CD8-positive, alpha-beta memory T cell (primary cell): ENCODE measurements at regions not wholly inside any gene's neighbourhood (a gene's known extent, or its start where the extent isn't known, plus 50 kb on each side); places are given as distances from the start of the nearest gene placed in this dataset.
A peak's percentile ranks its signal among the peaks of the same experiment; 100 is the strongest.

ENCODE experiments used
- CTCF ChIA-PET: fragments of 350-600 bp; sonication (Branson Sonifier 250); formaldehyde crosslinking; loops from one replicate; lab custom pipeline; 2021; ENCODE audit warnings: antibody characterized with exemption; lab: Charles Lee
- POLR2A ChIA-PET: fragments of 350-600 bp; sonication (Branson Sonifier 250); formaldehyde crosslinking; loops from one replicate; lab custom pipeline; 2021; ENCODE audit warnings: antibody characterized with exemption; lab: Charles Lee
- DNase-seq, 5 donors: peaks; one replicate each; pipeline versions ENCODE4 v3.0.0 to v3.0.0-alpha.2; 2020 to 2022; ENCODE audit warnings: mixed read lengths in 1 of 5
- H3K27ac ChIP-seq: one replicate; pipeline ENCODE4 v1.7.0; 2013; ENCODE audit warnings: low read depth, mild to moderate bottlenecking, low read length, moderate library complexity
- H3K27me3 ChIP-seq: 2 replicates; pipeline ENCODE4 v1.7.0; 2013; ENCODE audit warnings: low read length, mild to moderate bottlenecking; ENCODE audit not compliant: insufficient read depth, poor library complexity, severe bottlenecking
- H3K36me3 ChIP-seq: 2 replicates; pipeline ENCODE4 v1.7.0; 2013; ENCODE audit warnings: mild to moderate bottlenecking, low read length, moderate library complexity; ENCODE audit not compliant: insufficient read depth
- H3K4me1 ChIP-seq: 2 replicates; pipeline ENCODE4 v1.7.0; 2013; ENCODE audit warnings: mild to moderate bottlenecking, low read length, moderate library complexity; ENCODE audit not compliant: insufficient read depth
- H3K4me3 ChIP-seq: 2 replicates; pipeline ENCODE4 v1.7.0; 2013; ENCODE audit warnings: mild to moderate bottlenecking, low read length
- H3K9me3 ChIP-seq: 2 replicates; pipeline ENCODE4 v1.7.0; 2013; ENCODE audit warnings: mild to moderate bottlenecking, low read length
- H3K27ac Mint-ChIP-seq, 8 donors: one replicate each; pipeline ENCODE4 v1.8.0; 2020 to 2021; ENCODE audit warnings: mixed read lengths in 8 of 8, mild to moderate bottlenecking in 6 of 8, inconsistent platforms in 3 of 8, moderate library complexity in 3 of 8
- H3K27me3 Mint-ChIP-seq, 2 donors: one replicate each; pipeline ENCODE4 v1.8.0; 2020 to 2021; ENCODE audit warnings: mixed read lengths in 2 of 2, mild to moderate bottlenecking in 1 of 2, moderate library complexity in 1 of 2
- H3K36me3 Mint-ChIP-seq, 3 donors: one replicate each; pipeline ENCODE4 v1.8.0; 2020 to 2021; ENCODE audit warnings: mixed read lengths in 3 of 3, inconsistent platforms in 1 of 3, mild to moderate bottlenecking in 1 of 3
- H3K4me1 Mint-ChIP-seq, 3 donors: one replicate each; pipeline ENCODE4 v1.8.0; 2020 to 2021; ENCODE audit warnings: mixed read lengths in 3 of 3, inconsistent platforms in 1 of 3, mild to moderate bottlenecking in 1 of 3
- H3K4me3 Mint-ChIP-seq, 7 donors: one replicate each; pipeline ENCODE4 v1.8.0; 2020 to 2021; ENCODE audit warnings: mixed read lengths in 7 of 7, mild to moderate bottlenecking in 6 of 7, moderate library complexity in 4 of 7, inconsistent platforms in 2 of 7
- H3K9me3 Mint-ChIP-seq, 5 donors: one replicate each; pipeline ENCODE4 v1.8.0; 2020 to 2022; ENCODE audit warnings: mixed read lengths in 5 of 5, mild to moderate bottlenecking in 3 of 5, moderate library complexity in 2 of 5, inconsistent platforms in 1 of 5

GRCh38 chr21:32886339-32886738 lies 114.8 kb upstream of the PAXBP1 start:
- Mint-ChIP-seq H3K4me1 (peaks cover 15 to 19% (median 19%) of the 10 kb centered on the region in 3 donors), H3K36me3 (peaks cover 0 to 1% (median 0%) of the 10 kb centered on the region in 3 donors), H3K4me3 (peak overlapping the region; percentile 68 to 95 (median 88)), H3K27me3 (peaks cover 0 to 4% of the 10 kb centered on the region in 2 donors), H3K9me3 (no peaks in the 10 kb centered on the region), H3K27ac (peak overlapping the region; percentile 19 to 94 (median 88))
- H3K27me3 ChIP-seq = no peaks in the 10 kb centered on the region
- peak overlapping the region; percentile 62 for H3K4me3 ChIP-seq
- peak overlapping the region; percentile 26 for H3K27ac ChIP-seq
- peaks cover 16% of the 10 kb centered on the region for H3K4me1 ChIP-seq
- H3K9me3 ChIP-seq = no peaks in the 10 kb centered on the region
- ChIA-PET CTCF (interaction anchor here (0.9 to 1.3 kb wide), 5 partner anchors 29 to 310 kb away, joined by 3 to 5 read pairs (median 4); no protein-coding TSS in a partner anchor), POLR2A (interaction anchor here (0.5 kb wide), 1 partner anchor 48 kb away, joined by 4 read pairs; no protein-coding TSS in a partner anchor)
- no peaks in the 10 kb centered on the region for H3K36me3 ChIP-seq
- peak in 4 of 5 donors; percentile 6 to 60 (median 17) for DNase-seq

GRCh38 chr21:32887026-32887425 lies 115.5 kb upstream of the PAXBP1 start:
- Histone ChIP-seq H3K4me3 (peak overlapping the region; percentile 62), H3K4me1 (peaks cover 16% of the 10 kb centered on the region), H3K9me3 (no peaks in the 10 kb centered on the region), H3K27me3 (no peaks in the 10 kb centered on the region), H3K27ac (no peak overlapping the region), H3K36me3 (no peaks in the 10 kb centered on the region)
- H3K36me3 Mint-ChIP-seq = peaks cover 0 to 1% (median 0%) of the 10 kb centered on the region in 3 donors
- peak overlapping the region; percentile 68 to 95 (median 88) for H3K4me3 Mint-ChIP-seq
- peaks cover 15 to 19% (median 19%) of the 10 kb centered on the region in 3 donors for H3K4me1 Mint-ChIP-seq
- ChIA-PET CTCF (interaction anchor here (1.0 to 1.4 kb wide), 4 partner anchors 28 to 53 kb away, joined by 3 to 5 read pairs (median 4); no protein-coding TSS in a partner anchor), POLR2A (no interaction called here)
- H3K27ac Mint-ChIP-seq = peak overlapping the region; percentile 19 to 94 (median 88)
- peaks cover 0 to 4% of the 10 kb centered on the region in 2 donors for H3K27me3 Mint-ChIP-seq
- H3K9me3 Mint-ChIP-seq = no peaks in the 10 kb centered on the region
- DNase-seq = no peak

DNA sequence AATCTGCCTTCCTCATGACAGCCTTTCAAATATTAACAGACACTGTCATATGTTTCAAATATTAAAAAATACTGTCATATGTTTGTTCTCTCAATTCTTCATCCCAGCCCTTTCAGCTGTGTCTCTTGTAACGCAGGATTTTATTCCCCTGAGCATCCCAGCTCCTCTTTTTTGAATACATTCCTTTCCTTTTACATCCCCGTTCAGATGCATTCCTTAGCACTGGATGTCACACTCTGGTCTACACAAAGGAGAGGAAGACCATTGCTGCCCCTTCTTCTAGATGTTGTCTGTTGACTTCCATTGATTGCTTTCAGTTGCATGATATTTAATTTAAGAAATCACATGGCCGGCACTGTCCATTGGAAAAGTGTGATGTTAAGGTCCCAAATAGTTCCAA lies 117.4 kb upstream of the PAXBP1 start:
- no peaks in the 10 kb centered on the region for H3K9me3 Mint-ChIP-seq
- Histone ChIP-seq H3K4me3 (no peak overlapping the region), H3K9me3 (no peaks in the 10 kb centered on the region), H3K27ac (no peak overlapping the region), H3K36me3 (no peaks in the 10 kb centered on the region), H3K27me3 (no peaks in the 10 kb centered on the region), H3K4me1 (peaks cover 16% of the 10 kb centered on the region)
- peaks cover 15 to 19% (median 19%) of the 10 kb centered on the region in 3 donors for H3K4me1 Mint-ChIP-seq
- H3K36me3 Mint-ChIP-seq = peaks cover 0 to 1% (median 0%) of the 10 kb centered on the region in 3 donors
- no peak overlapping the region for H3K27ac Mint-ChIP-seq
- H3K4me3 Mint-ChIP-seq = no peak overlapping the region
- CTCF ChIA-PET = no interaction called here
- H3K27me3 Mint-ChIP-seq = peaks cover 4 to 7% of the 10 kb centered on the region in 2 donors
- POLR2A ChIA-PET = no interaction called here
- DNase-seq = no peak

- CTCF ChIA-PET = no interaction called here
- Histone ChIP-seq H3K27me3 (no peaks in the 10 kb centered on the region), H3K36me3 (no peaks in the 10 kb centered on the region), H3K4me3 (no peak overlapping the region), H3K27ac (no peak overlapping the region), H3K4me1 (peaks cover 16% of the 10 kb centered on the region), H3K9me3 (no peaks in the 10 kb centered on the region)
- Mint-ChIP-seq H3K36me3 (peaks cover 0 to 4% (median 1%) of the 10 kb centered on the region in 3 donors), H3K27ac (peak overlapping the region in 1 of 8 donors; percentile 0), H3K4me1 (peaks cover 15 to 19% (median 19%) of the 10 kb centered on the region in 3 donors), H3K9me3 (peaks cover 0 to 4% (median 0%) of the 10 kb centered on the region in 5 donors), H3K4me3 (no peak overlapping the region), H3K27me3 (peaks cover 4 to 7% of the 10 kb centered on the region in 2 donors)
- POLR2A ChIA-PET = no interaction called here
- DNase-seq = no peak
These were observed 118.0 kb upstream of the PAXBP1 start for GRCh38 chr21:32889596-32889995.

GRCh38 chr21:32894321-32894720 lies 122.8 kb upstream of the PAXBP1 start:
- Histone ChIP-seq H3K27me3 (no peaks in the 10 kb centered on the region), H3K4me3 (no peak overlapping the region), H3K4me1 (no peaks in the 10 kb centered on the region), H3K27ac (no peak overlapping the region), H3K9me3 (no peaks in the 10 kb centered on the region), H3K36me3 (no peaks in the 10 kb centered on the region)
- peaks cover 0 to 14% (median 0%) of the 10 kb centered on the region in 3 donors for H3K36me3 Mint-ChIP-seq
- H3K4me1 Mint-ChIP-seq = no peaks in the 10 kb centered on the region
- H3K27me3 Mint-ChIP-seq = peaks cover 13 to 19% of the 10 kb centered on the region in 2 donors
- H3K4me3 Mint-ChIP-seq = no peak overlapping the region
- H3K27ac Mint-ChIP-seq = no peak overlapping the region
- peaks cover 0 to 8% (median 2%) of the 10 kb centered on the region in 5 donors for H3K9me3 Mint-ChIP-seq
- ChIA-PET POLR2A (no interaction called here), CTCF (no interaction called here)
- DNase-seq = no peak

- Mint-ChIP-seq H3K36me3 (peaks cover 0 to 6% (median 1%) of the 10 kb centered on the region in 3 donors), H3K9me3 (no peaks in the 10 kb centered on the region), H3K4me1 (no peaks in the 10 kb centered on the region), H3K27me3 (peaks cover 8 to 27% of the 10 kb centered on the region in 2 donors), H3K27ac (no peak overlapping the region), H3K4me3 (no peak overlapping the region)
- Histone ChIP-seq H3K36me3 (no peaks in the 10 kb centered on the region), H3K4me1 (no peaks in the 10 kb centered on the region), H3K27me3 (no peaks in the 10 kb centered on the region), H3K27ac (no peak overlapping the region), H3K9me3 (no peaks in the 10 kb centered on the region), H3K4me3 (no peak overlapping the region)
- no peak for DNase-seq
- ChIA-PET CTCF (no interaction called here), POLR2A (no interaction called here)
These were observed 124.9 kb upstream of the OLIG2 start for GRCh38 chr21:32900814-32901213.

DNA sequence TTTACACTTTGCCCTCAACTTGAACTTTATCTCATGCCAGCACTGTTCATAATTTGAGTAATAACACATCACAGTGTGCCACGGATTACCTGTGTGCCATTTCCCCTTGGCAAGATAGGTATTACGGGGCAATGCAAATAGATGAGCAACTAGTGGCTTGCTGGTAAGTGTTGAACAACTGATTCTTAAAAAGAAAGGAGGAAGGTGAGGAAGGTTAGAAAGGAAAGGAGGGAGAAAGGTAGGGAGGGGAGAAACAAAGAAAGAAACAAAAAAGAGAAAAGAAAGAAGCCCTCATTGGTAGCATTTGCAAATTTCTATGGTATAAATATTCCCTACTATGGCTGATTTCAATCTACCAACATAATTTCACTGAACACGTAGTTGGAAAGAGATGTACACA lies 118.2 kb upstream of the OLIG2 start:
- CTCF ChIA-PET = no interaction called here
- Histone ChIP-seq H3K4me3 (no peak overlapping the region), H3K9me3 (no peaks in the 10 kb centered on the region), H3K27me3 (no peaks in the 10 kb centered on the region), H3K27ac (no peak overlapping the region), H3K4me1 (no peaks in the 10 kb centered on the region), H3K36me3 (no peaks in the 10 kb centered on the region)
- Mint-ChIP-seq H3K9me3 (no peaks in the 10 kb centered on the region), H3K27ac (no peak overlapping the region), H3K4me3 (no peak overlapping the region), H3K36me3 (peaks cover 0 to 1% (median 0%) of the 10 kb centered on the region in 3 donors), H3K27me3 (peaks cover 3 to 5% of the 10 kb centered on the region in 2 donors), H3K4me1 (no peaks in the 10 kb centered on the region)
- POLR2A ChIA-PET = no interaction called here
- no peak for DNase-seq

DNA sequence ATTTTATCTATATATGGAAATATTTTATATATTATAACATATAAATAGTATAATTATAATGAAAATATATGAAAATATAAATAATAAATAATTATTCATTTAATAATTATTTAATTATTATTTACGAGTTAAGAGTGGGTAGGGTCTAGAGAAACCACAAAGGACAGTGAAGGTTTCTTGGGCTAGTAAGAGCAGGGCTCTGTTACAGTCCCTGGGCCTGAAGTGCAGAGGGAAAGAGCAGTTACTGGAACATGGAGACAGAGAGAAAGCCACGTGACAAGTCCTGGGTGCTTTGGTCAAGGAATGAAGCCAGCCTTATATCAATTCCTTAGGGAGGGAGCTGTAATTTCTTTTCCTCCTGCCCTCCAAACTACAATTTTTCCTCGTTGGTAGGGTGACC lies 117.2 kb upstream of the OLIG2 start:
- Histone ChIP-seq H3K36me3 (no peaks in the 10 kb centered on the region), H3K27ac (no peak overlapping the region), H3K9me3 (no peaks in the 10 kb centered on the region), H3K4me3 (no peak overlapping the region), H3K4me1 (peaks cover 2% of the 10 kb centered on the region), H3K27me3 (no peaks in the 10 kb centered on the region)
- Mint-ChIP-seq H3K4me3 (no peak overlapping the region), H3K36me3 (no peaks in the 10 kb centered on the region), H3K4me1 (peaks cover 2% of the 10 kb centered on the region in 3 donors), H3K9me3 (no peaks in the 10 kb centered on the region), H3K27ac (no peak overlapping the region), H3K27me3 (peaks cover 0 to 3% of the 10 kb centered on the region in 2 donors)
- ChIA-PET POLR2A (no interaction called here), CTCF (no interaction called here)
- no peak for DNase-seq
